ENCODE measurements at regions not wholly inside any gene's neighbourhood (a gene's known extent, or its start where the extent isn't known, plus 50 kb on each side); places are given as distances from the start of the nearest gene placed in this dataset.
"Not testable (repeated sequence)": the region's sequence is repeated elsewhere in the genome, so short reads cannot be mapped to it uniquely, and the experiment has no call there.

GRCh38 chr4:72690771-72691170 is 121.8 kb upstream of the ADAMTS3 start:
- no peak overlapping the region for H3K4me2 ChIP-seq (replicated peaks; ENCODE audit: extremely low read depth, low read length, poor library complexity, severe bottlenecking)
- Mint-ChIP-seq H3K27ac (no peak overlapping the region), H3K4me1 (no peaks in the 10 kb centered on the region), H3K9me3 (peaks cover 0 to 11% (median 2%) of the 10 kb centered on the region in 7 donors), H3K4me3 (no peak overlapping the region), H3K36me3 (no peaks in the 10 kb centered on the region), H3K27me3 (ENCODE audit: low read depth in 3 of 3) (no peaks in the 10 kb centered on the region)
- TF ChIP-seq CTCF (IDR thresholded peaks at IDR 0.05): no peak
- no peaks in the 10 kb centered on the region for H4K20me1 ChIP-seq (ENCODE audit: insufficient read depth, low read length)
- no peak overlapping the region for H3K4me3 ChIP-seq (replicated peaks in 1 of 3; ENCODE audit: low read depth in 2 of 3, low read length in 3 of 3)
- no peaks in the 10 kb centered on the region for H3K4me1 ChIP-seq (ENCODE audit: control insufficient read depth in 1 of 2, insufficient read depth in 2 of 2, low read length in 2 of 2)
- DNase-seq: no peak
- no peak overlapping the region for H3K27ac ChIP-seq (ENCODE audit: low read depth in 1 of 2, low read length in 2 of 2)
- H3K9me3 ChIP-seq (replicated peaks in 1 of 2; ENCODE audit: control insufficient read depth in 1 of 2, insufficient read depth in 1 of 2, low read length in 2 of 2): no peaks in the 10 kb centered on the region
- H3K9ac ChIP-seq (ENCODE audit: insufficient read depth, low read length, poor library complexity, severe bottlenecking): no peak overlapping the region
- intact Hi-C loops (cut with micrococcal nuclease): no loop called here
- no peak overlapping the region for H2AFZ ChIP-seq (ENCODE audit: insufficient read depth, low read depth, low read length, poor library complexity, severe bottlenecking)
- H3K79me2 ChIP-seq (ENCODE audit: insufficient read depth, low read length): no peaks in the 10 kb centered on the region
- no peaks in the 10 kb centered on the region for H3K27me3 ChIP-seq (ENCODE audit: control insufficient read depth in 2 of 2, insufficient read depth in 2 of 2, low read length in 2 of 2)
- H3K36me3 ChIP-seq (replicated peaks in 1 of 2; ENCODE audit: control insufficient read depth in 1 of 2, insufficient read depth in 2 of 2, low read length in 2 of 2): no peaks in the 10 kb centered on the region
- WGBS (ENCODE audit: insufficient coverage): 40% methylated on average over 1 of the region's 1 CpG

GRCh38 chr4:72689923-72690322 is 120.9 kb upstream of the ADAMTS3 start:
- H3K4me3 Mint-ChIP-seq: no peak overlapping the region
- WGBS (ENCODE audit: insufficient coverage): 100% methylated on average over 1 of the region's 1 CpG

GRCh38 chr4:72686390-72686789 is 117.4 kb upstream of the ADAMTS3 start:
- H3K9me3 Mint-ChIP-seq: peaks cover 6 to 25% (median 8%) of the 10 kb centered on the region in 7 donors
- H3K4me3 ChIP-seq (replicated peaks in 1 of 3; ENCODE audit: low read depth in 2 of 3, low read length in 3 of 3); H3K27me3 ChIP-seq (ENCODE audit: control insufficient read depth in 2 of 2, insufficient read depth in 2 of 2, low read length in 2 of 2); H2AFZ ChIP-seq (ENCODE audit: insufficient read depth, low read depth, low read length, poor library complexity, severe bottlenecking); H3K27ac ChIP-seq (ENCODE audit: low read depth in 1 of 2, low read length in 2 of 2); H3K4me2 ChIP-seq (replicated peaks; ENCODE audit: extremely low read depth, low read length, poor library complexity, severe bottlenecking); H3K36me3 Mint-ChIP-seq; H3K27me3 Mint-ChIP-seq (ENCODE audit: low read depth in 3 of 3); H4K20me1 ChIP-seq (ENCODE audit: insufficient read depth, low read length); intact Hi-C loops (cut with micrococcal nuclease); H3K4me3 Mint-ChIP-seq; DNase-seq; H3K9ac ChIP-seq (ENCODE audit: insufficient read depth, low read length, poor library complexity, severe bottlenecking); H3K27ac Mint-ChIP-seq; H3K4me1 Mint-ChIP-seq; H3K36me3 ChIP-seq (replicated peaks in 1 of 2; ENCODE audit: control insufficient read depth in 1 of 2, insufficient read depth in 2 of 2, low read length in 2 of 2); H3K79me2 ChIP-seq (ENCODE audit: insufficient read depth, low read length); H3K4me1 ChIP-seq (ENCODE audit: control insufficient read depth in 1 of 2, insufficient read depth in 2 of 2, low read length in 2 of 2); H3K9me3 ChIP-seq (replicated peaks in 1 of 2; ENCODE audit: control insufficient read depth in 1 of 2, insufficient read depth in 1 of 2, low read length in 2 of 2): not testable (repeated sequence)
- no CpG with 5 or more reads among the region's 2 CpGs for WGBS (ENCODE audit: insufficient coverage)

More at GRCh38 chr4:72689923-72690322, 120.9 kb upstream of the ADAMTS3 start:
- Mint-ChIP-seq H3K36me3 (no peaks in the 10 kb centered on the region), H3K4me1 (no peaks in the 10 kb centered on the region), H3K27ac (no peak overlapping the region), H3K9me3 (peaks cover under 1 to 11% (median 2%) of the 10 kb centered on the region in 7 donors), H3K27me3 (ENCODE audit: low read depth in 3 of 3) (no peaks in the 10 kb centered on the region)
- TF ChIP-seq CTCF (IDR thresholded peaks at IDR 0.05): no peak
- DNase-seq: no peak
- Histone ChIP-seq H3K79me2 (ENCODE audit: insufficient read depth, low read length) (no peaks in the 10 kb centered on the region), H2AFZ (ENCODE audit: insufficient read depth, low read depth, low read length, poor library complexity, severe bottlenecking) (no peak overlapping the region), H3K4me1 (ENCODE audit: control insufficient read depth in 1 of 2, insufficient read depth in 2 of 2, low read length in 2 of 2) (no peaks in the 10 kb centered on the region), H3K4me2 (replicated peaks; ENCODE audit: extremely low read depth, low read length, poor library complexity, severe bottlenecking) (no peak overlapping the region), H3K9me3 (replicated peaks in 1 of 2; ENCODE audit: control insufficient read depth in 1 of 2, insufficient read depth in 1 of 2, low read length in 2 of 2) (no peaks in the 10 kb centered on the region), H3K36me3 (replicated peaks in 1 of 2; ENCODE audit: control insufficient read depth in 1 of 2, insufficient read depth in 2 of 2, low read length in 2 of 2) (no peaks in the 10 kb centered on the region), H3K27me3 (ENCODE audit: control insufficient read depth in 2 of 2, insufficient read depth in 2 of 2, low read length in 2 of 2) (no peaks in the 10 kb centered on the region), H4K20me1 (ENCODE audit: insufficient read depth, low read length) (no peaks in the 10 kb centered on the region), H3K27ac (ENCODE audit: low read depth in 1 of 2, low read length in 2 of 2) (no peak overlapping the region), H3K9ac (ENCODE audit: insufficient read depth, low read length, poor library complexity, severe bottlenecking) (no peak overlapping the region), H3K4me3 (replicated peaks in 1 of 3; ENCODE audit: low read depth in 2 of 3, low read length in 3 of 3) (no peak overlapping the region)
- intact Hi-C loops (cut with micrococcal nuclease): no loop called here
